OCI-LY7 (cell line): ENCODE measurements at regions not wholly inside any gene's neighbourhood (a gene's known extent, or its start where the extent isn't known, plus 50 kb on each side); places are given as distances from the start of the nearest gene placed in this dataset.

Experiments used
- BruUV-seq: library from RNA; stranded (reverse); fragments of 400-500 nt; replicated peaks from 2 replicates; lab custom pipeline; 2021; lab: Mats Ljungman, UMichigan
- CTCF ChIA-PET: fragments of 300-600 bp; sonication (Branson Sonifier 250); formaldehyde crosslinking; loops from one replicate; lab custom pipeline; 2022; ENCODE audit warnings: antibody characterized with exemption; ENCODE audit not compliant: unreplicated experiment; lab: Charles Lee
- POLR2A ChIA-PET: fragments of 300-600 bp; sonication (Branson Sonifier 250); formaldehyde crosslinking; loops from one replicate; lab custom pipeline; 2022; ENCODE audit warnings: antibody characterized with exemption; lab: Charles Lee
- DNase-seq: peaks from one replicate; pipeline ENCODE4 v3.0.0-alpha.2; 2015; ENCODE audit warnings: low spot score
- H2AFZ ChIP-seq: fragments of 200-600 bp; sonication (generic), shearing (Covaris generic); 2 replicates; pipeline ENCODE4 v1.6.1; 2014; ENCODE audit warnings: mild to moderate bottlenecking, antibody characterized with exemption, low read length, moderate library complexity
- H3K27ac ChIP-seq: fragments of 200-600 bp; sonication (generic); 2 replicates; pipeline ENCODE4 v1.5.1; 2014; ENCODE audit warnings: mixed run types, low read depth, mild to moderate bottlenecking, moderate library complexity, low read length, inconsistent platforms; ENCODE audit not compliant: poor library complexity, severe bottlenecking
- H3K36me3 ChIP-seq: fragments of 200-600 bp; sonication (generic); 2 replicates; pipeline ENCODE4 v1.6.1; 2014; ENCODE audit warnings: mild to moderate bottlenecking, antibody characterized with exemption, low read length, moderate library complexity, mixed read lengths; ENCODE audit not compliant: insufficient read depth
- H3K4me1 ChIP-seq: fragments of 200-600 bp; sonication (generic); 2 replicates; pipeline ENCODE4 v1.5.1; 2014; ENCODE audit warnings: mild to moderate bottlenecking, low read length; ENCODE audit not compliant: insufficient read depth, poor library complexity, severe bottlenecking
- H3K4me2 ChIP-seq: fragments of 200-600 bp; sonication (generic); 2 replicates; pipeline ENCODE4 v1.6.1; 2014; ENCODE audit warnings: mild to moderate bottlenecking, low read length
- H3K4me3 ChIP-seq: fragments of 200-600 bp; sonication (generic); 2 replicates; pipeline ENCODE4 v1.5.1; 2014; ENCODE audit warnings: mild to moderate bottlenecking, low read depth, low read length; ENCODE audit not compliant: poor library complexity, severe bottlenecking
- H3K79me2 ChIP-seq: fragments of 200-600 bp; sonication (generic); 2 replicates; pipeline ENCODE4 v1.6.1; 2016; ENCODE audit warnings: low read depth, mild to moderate bottlenecking, low read length, moderate library complexity, mixed read lengths; ENCODE audit not compliant: insufficient read depth
- H3K9me2 ChIP-seq: fragments of 200-600 bp; sonication (generic); 2 replicates; pipeline ENCODE4 v1.6.1; 2016; ENCODE audit warnings: mild to moderate bottlenecking, low read length, mixed read lengths; ENCODE audit not compliant: insufficient read depth
- H3K9me3 ChIP-seq: fragments of 200-600 bp; sonication (generic); 2 replicates; pipeline ENCODE4 v1.6.1; 2014; ENCODE audit warnings: mild to moderate bottlenecking, mixed run types, low read length, mixed read lengths
- H4K20me1 ChIP-seq: fragments of 200-600 bp; sonication (generic); 2 replicates; pipeline ENCODE4 v1.6.1; 2014; ENCODE audit warnings: mild to moderate bottlenecking, antibody characterized with exemption, low read length, moderate library complexity, mixed read lengths; ENCODE audit not compliant: insufficient read depth
- EZH2phosphoT487 ChIP-seq: fragments of 200-600 bp; sonication (generic); IDR thresholded peaks from 2 replicates; pipeline ENCODE4 v1.6.1; 2018; ENCODE audit warnings: low read depth, borderline replicate concordance, mild to moderate bottlenecking, mixed run types, antibody characterized with exemption, low read length, moderate library complexity, mixed read lengths
- intact Hi-C: fragments of 100-400 bp; cut with micrococcal nuclease; formaldehyde crosslinking; loops from one replicate; pipeline ENCODE4 v1.10.0; 2022; ENCODE audit not compliant: unreplicated experiment
- TF ChIP-seq, protein P1 (sequence below): fragments of 200-600 bp; sonication (generic); conservative IDR thresholded peaks from 2 replicates; pipeline ENCODE4 v1.5.1; 2014; ENCODE audit warnings: mild to moderate bottlenecking, antibody characterized with exemption, low read length, moderate library complexity, mixed read lengths

DNA sequence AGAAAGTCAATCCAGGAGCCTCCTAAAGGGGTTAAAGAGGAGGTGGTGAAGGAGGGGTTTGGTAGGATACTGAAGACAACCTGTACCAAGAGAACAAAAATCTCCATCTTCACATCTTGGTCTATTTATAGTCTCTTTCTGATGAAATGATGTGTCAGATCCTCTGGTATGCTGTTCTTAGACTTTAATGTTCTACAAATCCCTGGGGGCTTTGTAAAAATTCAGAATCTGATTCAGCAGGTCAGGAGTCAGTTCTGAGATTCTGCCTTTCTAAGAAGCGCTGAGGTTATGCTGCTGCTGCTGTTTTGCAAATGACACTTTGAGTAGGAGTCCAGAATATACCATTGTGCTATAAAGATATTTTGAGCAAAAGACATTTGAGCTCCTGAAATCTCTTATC lies 172.9 kb upstream of the GLRA2 start:
- ChIA-PET CTCF (no interaction called here), POLR2A (no interaction called here)
- TF ChIP-seq, protein P1, sequence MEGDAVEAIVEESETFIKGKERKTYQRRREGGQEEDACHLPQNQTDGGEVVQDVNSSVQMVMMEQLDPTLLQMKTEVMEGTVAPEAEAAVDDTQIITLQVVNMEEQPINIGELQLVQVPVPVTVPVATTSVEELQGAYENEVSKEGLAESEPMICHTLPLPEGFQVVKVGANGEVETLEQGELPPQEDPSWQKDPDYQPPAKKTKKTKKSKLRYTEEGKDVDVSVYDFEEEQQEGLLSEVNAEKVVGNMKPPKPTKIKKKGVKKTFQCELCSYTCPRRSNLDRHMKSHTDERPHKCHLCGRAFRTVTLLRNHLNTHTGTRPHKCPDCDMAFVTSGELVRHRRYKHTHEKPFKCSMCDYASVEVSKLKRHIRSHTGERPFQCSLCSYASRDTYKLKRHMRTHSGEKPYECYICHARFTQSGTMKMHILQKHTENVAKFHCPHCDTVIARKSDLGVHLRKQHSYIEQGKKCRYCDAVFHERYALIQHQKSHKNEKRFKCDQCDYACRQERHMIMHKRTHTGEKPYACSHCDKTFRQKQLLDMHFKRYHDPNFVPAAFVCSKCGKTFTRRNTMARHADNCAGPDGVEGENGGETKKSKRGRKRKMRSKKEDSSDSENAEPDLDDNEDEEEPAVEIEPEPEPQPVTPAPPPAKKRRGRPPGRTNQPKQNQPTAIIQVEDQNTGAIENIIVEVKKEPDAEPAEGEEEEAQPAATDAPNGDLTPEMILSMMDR, result no peak
- TF ChIP-seq EZH2phosphoT487, result no peak
- Histone ChIP-seq H3K36me3 (no peaks in the 10 kb centered on the region), H3K9me3 (no peaks in the 10 kb centered on the region), H4K20me1 (no peaks in the 10 kb centered on the region), H3K4me1 (no peaks in the 10 kb centered on the region), H3K79me2 (no peaks in the 10 kb centered on the region), H3K9me2 (no peaks in the 10 kb centered on the region), H3K4me2 (no peak overlapping the region), H3K27ac (no peak overlapping the region), H3K4me3 (no peak overlapping the region), H2AFZ (no peak overlapping the region)
- no peak for DNase-seq
- BruUV-seq, result no TSS peak
- intact Hi-C loops, result no loop called here

DNA sequence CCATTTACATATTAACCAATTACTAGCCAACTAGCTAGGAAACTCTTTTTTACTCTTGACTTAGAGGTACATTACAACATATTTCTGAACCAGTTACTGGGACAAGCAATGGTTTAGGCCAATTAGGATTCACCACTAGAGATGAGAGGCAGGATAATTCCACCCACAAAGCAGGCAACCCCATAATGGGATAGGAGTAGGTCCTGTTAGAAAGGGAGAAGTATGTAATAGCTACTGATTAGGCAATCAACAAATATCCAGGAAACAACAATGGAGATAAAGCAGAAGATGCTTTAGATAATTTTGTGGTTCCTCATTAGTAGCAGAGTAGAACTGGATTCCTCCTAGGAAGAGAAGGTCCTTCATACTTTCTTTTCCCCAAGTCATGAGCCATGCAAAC lies 173.8 kb upstream of the GLRA2 start:
- Histone ChIP-seq H3K9me2 (no peaks in the 10 kb centered on the region), H3K79me2 (no peaks in the 10 kb centered on the region), H2AFZ (no peak overlapping the region), H3K27ac (no peak overlapping the region), H3K9me3 (no peaks in the 10 kb centered on the region), H4K20me1 (no peaks in the 10 kb centered on the region), H3K4me1 (no peaks in the 10 kb centered on the region), H3K4me2 (no peak overlapping the region), H3K36me3 (no peaks in the 10 kb centered on the region), H3K4me3 (no peak overlapping the region)
- ChIA-PET POLR2A (interaction anchor here (0.6 kb wide), 2 partner anchors 11 to 71 kb away, joined by 3 read pairs; no protein-coding TSS in a partner anchor), CTCF (no interaction called here)
- no peak for TF ChIP-seq EZH2phosphoT487
- TF ChIP-seq, protein P1, result no peak
- no peak for DNase-seq
- BruUV-seq, result no TSS peak
- intact Hi-C loops, result no loop called here

DNA sequence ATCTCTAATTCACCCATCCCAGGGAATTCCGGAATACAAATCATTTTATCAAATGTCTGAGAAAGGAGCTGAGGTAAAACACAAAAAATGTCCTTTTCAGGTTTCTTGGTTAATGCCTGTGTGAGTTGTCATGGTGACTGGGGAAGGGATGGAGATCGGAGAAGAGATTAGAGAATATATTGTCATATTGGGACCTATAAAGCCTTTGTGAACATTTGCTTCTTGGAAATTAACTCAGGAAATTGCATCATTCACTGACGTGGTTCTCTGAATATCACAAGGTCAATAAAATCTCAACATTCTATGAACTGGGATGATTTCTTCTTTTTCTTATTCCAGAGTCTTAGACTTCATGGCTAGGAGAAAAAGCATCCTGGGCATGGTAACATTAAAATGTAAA lies 174.8 kb upstream of the GLRA2 start:
- Histone ChIP-seq H3K9me3 (no peaks in the 10 kb centered on the region), H3K9me2 (no peaks in the 10 kb centered on the region), H3K79me2 (no peaks in the 10 kb centered on the region), H3K27ac (no peak overlapping the region), H2AFZ (no peak overlapping the region), H3K4me3 (no peak overlapping the region), H3K4me2 (no peak overlapping the region), H4K20me1 (no peaks in the 10 kb centered on the region), H3K36me3 (no peaks in the 10 kb centered on the region), H3K4me1 (no peaks in the 10 kb centered on the region)
- ChIA-PET POLR2A (no interaction called here), CTCF (no interaction called here)
- TF ChIP-seq, protein P1, result no peak
- TF ChIP-seq EZH2phosphoT487, result no peak
- BruUV-seq, result no TSS peak
- no peak for DNase-seq
- intact Hi-C loops, result no loop called here
